Tibial nerve (tissue), 4 donors: ENCODE measurements at regions not wholly inside any gene's neighbourhood (a gene's known extent, or its start where the extent isn't known, plus 50 kb on each side); places are given as distances from the start of the nearest gene placed in this dataset.

ENCODE experiments used
- EP300 ChIP-seq, 2 donors: sonication (generic); formaldehyde crosslinking; IDR thresholded peaks; one replicate each; pipeline ENCODE4 v1.6.1; 2017; ENCODE audit warnings: antibody characterized with exemption in 2 of 2, mild to moderate bottlenecking in 1 of 2
- TF ChIP-seq, protein P1 (sequence below), 5 experiments: fragments of 200-600 bp in 3 of 5; fragments of 450-650 bp in 2 of 5; sonication (generic) in 3 of 5; IDR thresholded peaks; one replicate each; pipeline ENCODE4 v1.5.1; 2016 to 2019; ENCODE audit warnings: antibody characterized with exemption in 5 of 5, mild to moderate bottlenecking in 3 of 5, moderate library complexity in 2 of 5

DNA sequence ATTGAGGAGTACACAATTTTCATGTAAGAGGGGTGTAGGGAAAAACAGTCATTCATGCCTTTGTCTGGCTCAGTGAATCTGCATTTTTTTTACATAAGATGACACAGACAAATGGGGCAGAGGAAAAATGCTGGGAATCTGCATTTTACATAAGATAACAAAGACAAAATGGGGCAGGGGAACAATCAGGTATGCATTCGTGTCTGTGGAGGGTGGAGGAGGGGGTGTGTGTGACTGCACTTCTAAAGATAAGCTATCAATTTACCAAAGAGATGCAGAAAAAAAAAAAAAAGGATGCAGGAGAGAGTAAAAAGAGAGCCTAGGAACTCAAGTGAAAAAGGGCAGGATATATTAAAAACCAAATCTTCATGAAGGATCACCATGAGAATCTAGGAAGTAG lies 637.4 kb downstream of the ZNF674 start:
- TF ChIP-seq, protein P1, sequence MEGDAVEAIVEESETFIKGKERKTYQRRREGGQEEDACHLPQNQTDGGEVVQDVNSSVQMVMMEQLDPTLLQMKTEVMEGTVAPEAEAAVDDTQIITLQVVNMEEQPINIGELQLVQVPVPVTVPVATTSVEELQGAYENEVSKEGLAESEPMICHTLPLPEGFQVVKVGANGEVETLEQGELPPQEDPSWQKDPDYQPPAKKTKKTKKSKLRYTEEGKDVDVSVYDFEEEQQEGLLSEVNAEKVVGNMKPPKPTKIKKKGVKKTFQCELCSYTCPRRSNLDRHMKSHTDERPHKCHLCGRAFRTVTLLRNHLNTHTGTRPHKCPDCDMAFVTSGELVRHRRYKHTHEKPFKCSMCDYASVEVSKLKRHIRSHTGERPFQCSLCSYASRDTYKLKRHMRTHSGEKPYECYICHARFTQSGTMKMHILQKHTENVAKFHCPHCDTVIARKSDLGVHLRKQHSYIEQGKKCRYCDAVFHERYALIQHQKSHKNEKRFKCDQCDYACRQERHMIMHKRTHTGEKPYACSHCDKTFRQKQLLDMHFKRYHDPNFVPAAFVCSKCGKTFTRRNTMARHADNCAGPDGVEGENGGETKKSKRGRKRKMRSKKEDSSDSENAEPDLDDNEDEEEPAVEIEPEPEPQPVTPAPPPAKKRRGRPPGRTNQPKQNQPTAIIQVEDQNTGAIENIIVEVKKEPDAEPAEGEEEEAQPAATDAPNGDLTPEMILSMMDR (IDR thresholded peaks at IDR 0.05): no peak
- no peak for TF ChIP-seq EP300 (IDR thresholded peaks at IDR 0.05)
